HG02852 (cell line): ENCODE measurements at regions not wholly inside any gene's neighbourhood (a gene's known extent, or its start where the extent isn't known, plus 50 kb on each side); places are given as distances from the start of the nearest gene placed in this dataset.
"Not testable (repeated sequence)": the region's sequence is repeated elsewhere in the genome, so short reads cannot be mapped to it uniquely, and the experiment has no call there.

Experiments used
- ATAC-seq: cut with Tn5 transposase; IDR thresholded peaks from one replicate; pipeline ENCODE4 v1.9.1; 2021; ENCODE audit warnings: mild to moderate bottlenecking, moderate library complexity; ENCODE audit not compliant: unreplicated experiment

GRCh38 chr20:51190783-51191180 lies 167.9 kb upstream of the KCNG1 start:
- ATAC-seq = no peak

GRCh38 chr20:51189814-51190782 lies 167.2 kb upstream of the KCNG1 start:
- no peak for ATAC-seq

GRCh38 chr20:51188941-51189340 lies 166.0 kb upstream of the KCNG1 start:
- ATAC-seq = no peak

- no peak for ATAC-seq
These were observed 164.4 kb upstream of the KCNG1 start for GRCh38 chr20:51187261-51187660.

- no peak for ATAC-seq
These were observed 163.0 kb upstream of the KCNG1 start for GRCh38 chr20:51185861-51186260.

- ATAC-seq = no peak
These were observed 162.4 kb upstream of the KCNG1 start for GRCh38 chr20:51185277-51185676.

GRCh38 chr20:51184289-51184688 lies 161.4 kb upstream of the KCNG1 start:
- no peak for ATAC-seq

GRCh38 chr20:51183451-51183850 lies 160.5 kb upstream of the KCNG1 start:
- no peak for ATAC-seq

- no peak for ATAC-seq
These were observed 159.7 kb upstream of the KCNG1 start for GRCh38 chr20:51182571-51182970.

- no peak for ATAC-seq
These were observed 155.2 kb upstream of the KCNG1 start for GRCh38 chr20:51178153-51178552.

- no peak for ATAC-seq
These were observed 154.0 kb upstream of the KCNG1 start for GRCh38 chr20:51176876-51177275.

- no peak for ATAC-seq
These were observed 153.5 kb upstream of the KCNG1 start for GRCh38 chr20:51176446-51176845.

- no peak for ATAC-seq
These were observed 152.8 kb upstream of the KCNG1 start for GRCh38 chr20:51175724-51176123.

- no peak for ATAC-seq
These were observed 152.2 kb upstream of the KCNG1 start for GRCh38 chr20:51175156-51175555.

GRCh38 chr20:51174536-51174935 lies 151.6 kb upstream of the KCNG1 start:
- ATAC-seq = no peak

GRCh38 chr20:51172558-51173428 lies 149.9 kb upstream of the KCNG1 start:
- ATAC-seq = no peak

GRCh38 chr20:51171141-51171540 lies 148.2 kb upstream of the KCNG1 start:
- no peak for ATAC-seq

- no peak for ATAC-seq
These were observed 146.9 kb upstream of the KCNG1 start for GRCh38 chr20:51169813-51170212.

GRCh38 chr20:51167911-51168310 lies 145.0 kb upstream of the KCNG1 start:
- ATAC-seq = not testable (repeated sequence)

- no peak for ATAC-seq
These were observed 143.6 kb upstream of the KCNG1 start for GRCh38 chr20:51166489-51166888.

- no peak for ATAC-seq
These were observed 142.2 kb upstream of the KCNG1 start for GRCh38 chr20:51165131-51165530.

- no peak for ATAC-seq
These were observed 141.8 kb upstream of the KCNG1 start for GRCh38 chr20:51164731-51165130.
